Rectal smooth muscle tissue (tissue), 1 donor: ENCODE measurements at regions not wholly inside any gene's neighbourhood (a gene's known extent, or its start where the extent isn't known, plus 50 kb on each side); places are given as distances from the start of the nearest gene placed in this dataset.

Experiments
- H3K27ac ChIP-seq: one replicate; pipeline ENCODE4 v1.7.0; 2013; ENCODE audit warnings: low read depth, low read length, inconsistent platforms
- H3K27me3 ChIP-seq: one replicate; pipeline ENCODE4 v1.7.0; 2013; ENCODE audit warnings: low read length; ENCODE audit not compliant: control insufficient read depth, insufficient read depth
- H3K36me3 ChIP-seq: one replicate; pipeline ENCODE4 v1.7.0; 2013; ENCODE audit warnings: low read length; ENCODE audit not compliant: control insufficient read depth, insufficient read depth
- H3K4me1 ChIP-seq: one replicate; pipeline ENCODE4 v1.7.0; 2013; ENCODE audit warnings: low read length; ENCODE audit not compliant: control insufficient read depth, insufficient read depth
- H3K4me3 ChIP-seq: one replicate; pipeline ENCODE4 v1.7.0; 2013; ENCODE audit warnings: low read length
- H3K9ac ChIP-seq: one replicate; pipeline ENCODE4 v1.7.0; 2013; ENCODE audit warnings: low read length

DNA sequence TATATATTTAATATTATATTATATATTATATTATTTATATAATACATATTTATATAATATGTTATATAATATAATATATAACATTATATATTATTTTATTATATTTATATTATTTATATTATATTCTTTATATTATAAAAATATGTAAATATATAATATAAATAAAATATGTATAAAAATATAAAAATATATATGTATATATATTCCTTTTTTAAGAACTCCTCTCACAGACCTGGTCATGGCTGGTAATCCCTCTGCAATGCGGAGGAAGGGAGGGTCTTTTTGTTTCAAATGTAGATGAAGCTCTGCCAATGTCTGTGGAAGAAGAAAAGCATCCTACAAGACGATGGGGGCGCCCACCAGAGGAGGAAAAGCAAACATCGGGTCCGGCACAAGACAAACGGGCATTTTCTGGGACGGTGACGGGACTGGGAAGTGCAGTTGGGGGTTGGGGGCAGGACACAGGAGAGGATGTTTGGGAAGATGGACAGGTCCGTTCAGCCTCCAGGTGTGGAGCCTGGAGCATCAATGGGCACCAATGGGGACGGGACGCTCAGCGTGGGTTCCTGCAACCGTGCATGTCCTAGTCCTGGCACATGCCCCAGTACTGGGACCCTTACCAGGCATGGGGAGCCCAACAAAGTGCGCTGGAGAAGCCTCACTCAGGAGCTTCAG is 194.0 kb downstream of the IRX1 start:
- no peaks in the 10 kb centered on the region for H3K27me3 ChIP-seq
- H3K9ac ChIP-seq, result no peak overlapping the region
- H3K4me3 ChIP-seq, result no peak overlapping the region
- H3K36me3 ChIP-seq, result no peaks in the 10 kb centered on the region
- no peaks in the 10 kb centered on the region for H3K4me1 ChIP-seq
- no peak overlapping the region for H3K27ac ChIP-seq

DNA sequence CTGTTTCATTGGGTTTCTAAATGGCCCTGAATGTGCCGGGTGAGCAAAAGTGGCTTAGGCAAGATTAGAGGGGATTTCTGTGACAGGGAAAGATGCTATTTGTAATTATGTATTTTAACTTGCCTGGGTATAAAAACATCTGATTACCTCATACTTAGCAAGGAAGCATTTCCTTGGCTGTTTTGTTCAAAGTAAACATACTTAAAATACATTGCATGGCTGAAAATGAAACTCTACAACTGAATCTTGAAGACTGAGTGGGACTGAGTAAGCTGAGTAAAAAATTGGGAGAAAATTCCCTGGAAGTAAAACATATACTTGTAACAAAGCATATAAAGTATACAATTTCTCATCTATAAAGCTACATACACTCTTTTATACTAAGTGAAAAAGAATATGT is 197.5 kb downstream of the IRX1 start:
- H3K4me3 ChIP-seq, result no peak overlapping the region
- H3K27me3 ChIP-seq, result no peaks in the 10 kb centered on the region
- no peak overlapping the region for H3K27ac ChIP-seq
- H3K9ac ChIP-seq, result no peak overlapping the region
- H3K36me3 ChIP-seq, result no peaks in the 10 kb centered on the region
- no peaks in the 10 kb centered on the region for H3K4me1 ChIP-seq

DNA sequence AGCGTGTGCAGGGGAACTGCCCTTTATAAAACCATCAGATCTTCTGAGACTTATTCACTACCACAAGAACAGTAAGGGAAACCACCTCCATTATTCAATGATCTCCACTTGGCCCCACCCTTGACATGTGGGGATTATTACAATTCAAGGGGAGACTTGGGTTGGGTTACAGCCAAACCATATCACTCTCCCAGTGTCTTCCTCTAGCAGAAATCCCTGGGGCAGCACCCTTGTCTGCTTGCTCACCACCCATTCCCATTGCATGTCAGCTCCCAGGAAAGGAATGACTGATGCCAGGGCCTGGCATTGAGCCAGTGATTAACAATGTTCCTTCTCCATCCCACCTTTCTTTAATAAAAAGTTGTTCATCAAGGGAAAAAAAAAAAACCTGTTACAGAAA is 199.0 kb downstream of the IRX1 start:
- H3K4me3 ChIP-seq, result no peak overlapping the region

DNA sequence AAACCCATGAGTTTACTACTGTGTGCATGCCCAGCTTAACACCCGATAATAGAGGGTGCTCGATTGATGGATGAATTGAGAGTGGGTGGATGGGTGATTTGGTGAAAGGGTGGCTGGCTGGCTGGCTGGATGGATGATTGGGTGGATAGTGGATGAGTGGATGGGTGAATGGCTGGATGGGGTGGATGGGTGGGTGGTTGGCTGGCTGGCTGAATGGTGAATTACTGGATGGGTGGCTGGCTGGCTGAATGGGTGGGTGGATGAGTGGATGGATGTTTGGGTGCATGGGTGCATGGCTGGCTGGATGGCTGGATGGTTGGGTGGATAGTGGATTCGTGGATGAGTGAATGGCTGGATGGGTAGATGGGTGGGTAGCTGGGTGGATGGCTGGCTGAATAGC is 201.1 kb downstream of the IRX1 start:
- Histone ChIP-seq H3K4me3 (no peak overlapping the region), H3K27me3 (no peaks in the 10 kb centered on the region), H3K27ac (no peak overlapping the region)

More for the DNA sequence above, 199.0 kb downstream of the IRX1 start:
- no peak overlapping the region for H3K9ac ChIP-seq
- no peak overlapping the region for H3K27ac ChIP-seq
- H3K36me3 ChIP-seq, result no peaks in the 10 kb centered on the region
- no peaks in the 10 kb centered on the region for H3K4me1 ChIP-seq
- no peaks in the 10 kb centered on the region for H3K27me3 ChIP-seq

DNA sequence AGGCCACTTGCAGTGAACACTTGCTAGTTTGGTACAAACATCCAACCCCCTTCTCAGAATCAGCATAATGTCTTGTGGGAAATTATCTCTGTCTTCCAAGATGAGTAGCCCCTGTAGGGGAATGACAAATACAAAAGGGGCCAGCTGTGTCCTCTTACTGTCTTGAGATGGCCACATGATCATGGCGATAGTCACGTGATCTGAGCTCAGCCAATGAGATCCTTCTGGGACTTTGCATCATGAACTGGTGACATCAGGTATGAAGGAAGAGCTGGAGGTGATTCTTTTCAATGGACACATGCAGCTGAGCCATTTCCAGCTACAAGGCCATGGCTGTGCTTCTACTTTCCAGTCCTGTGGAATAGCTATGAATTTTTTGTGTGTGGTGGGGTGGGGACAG is 206.3 kb downstream of the IRX1 start:
- no peaks in the 10 kb centered on the region for H3K36me3 ChIP-seq
- no peaks in the 10 kb centered on the region for H3K27me3 ChIP-seq
- no peaks in the 10 kb centered on the region for H3K4me1 ChIP-seq
- H3K9ac ChIP-seq, result no peak overlapping the region
- H3K27ac ChIP-seq, result no peak overlapping the region
- no peak overlapping the region for H3K4me3 ChIP-seq

More for the DNA sequence above, 201.1 kb downstream of the IRX1 start:
- H3K4me1 ChIP-seq, result no peaks in the 10 kb centered on the region
- H3K9ac ChIP-seq, result no peak overlapping the region
- H3K36me3 ChIP-seq, result no peaks in the 10 kb centered on the region

DNA sequence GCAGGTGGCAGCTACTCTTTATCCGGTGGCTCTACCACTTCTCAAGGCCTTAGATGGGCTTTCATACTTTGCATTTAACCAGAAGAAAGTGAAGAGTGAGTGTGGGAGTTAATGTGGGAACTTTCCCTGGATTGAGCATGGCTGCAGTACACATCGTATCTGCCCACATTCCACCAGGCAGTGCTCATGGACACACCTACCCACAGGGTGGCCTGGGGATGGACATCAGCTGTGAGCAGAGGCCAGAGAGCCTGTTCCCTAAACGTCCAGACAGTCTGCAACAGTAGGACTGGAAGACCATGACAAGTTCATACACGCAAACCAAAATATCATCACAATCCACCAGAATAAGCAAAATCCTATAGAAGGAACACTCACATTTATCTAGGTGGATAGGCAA is 213.8 kb downstream of the IRX1 start:
- Histone ChIP-seq H3K27ac (no peak overlapping the region), H3K36me3 (no peaks in the 10 kb centered on the region), H3K27me3 (no peaks in the 10 kb centered on the region), H3K4me1 (no peaks in the 10 kb centered on the region), H3K4me3 (no peak overlapping the region), H3K9ac (no peak overlapping the region)

DNA sequence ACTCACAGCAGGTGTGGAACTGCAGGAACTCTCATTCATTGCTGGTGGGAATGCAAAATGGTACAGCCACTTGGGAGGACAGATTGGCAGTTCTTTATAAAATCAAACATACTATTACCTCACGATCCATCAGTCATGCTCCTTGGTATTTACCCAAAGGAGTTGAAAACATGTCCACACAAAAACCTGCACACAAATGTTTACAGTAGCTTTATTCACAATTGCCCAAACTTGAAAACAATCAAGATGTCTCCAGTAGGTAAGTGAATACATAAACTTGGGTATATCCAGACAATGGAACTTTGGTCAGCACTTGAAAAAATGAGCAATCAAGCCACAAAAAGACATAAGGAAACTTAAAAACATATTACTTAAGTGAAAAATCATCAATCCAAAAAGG is 215.5 kb downstream of the IRX1 start:
- Histone ChIP-seq H3K27ac (no peak overlapping the region), H3K4me3 (no peak overlapping the region), H3K36me3 (no peaks in the 10 kb centered on the region), H3K4me1 (no peaks in the 10 kb centered on the region), H3K9ac (no peak overlapping the region), H3K27me3 (no peaks in the 10 kb centered on the region)

DNA sequence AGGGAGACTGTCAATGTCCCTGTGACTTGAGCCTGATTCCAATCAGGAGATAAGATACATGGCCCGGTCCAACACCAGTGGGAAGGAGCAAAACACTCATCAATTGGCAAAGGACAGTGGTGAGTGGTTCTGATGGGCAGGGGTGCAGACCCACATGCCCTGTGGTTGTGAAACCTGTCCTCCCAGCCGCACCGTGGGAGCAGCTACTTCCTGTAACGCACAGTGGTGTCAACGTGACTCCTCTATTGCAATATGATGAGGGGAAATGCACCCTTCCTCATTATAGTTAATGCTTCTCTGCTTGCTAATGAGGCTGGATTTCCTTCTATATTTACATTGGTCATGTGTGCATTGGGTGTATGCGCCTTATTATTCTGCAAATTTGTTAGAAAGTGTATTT is 223.0 kb downstream of the IRX1 start:
- Histone ChIP-seq H3K4me3 (no peak overlapping the region), H3K27me3 (no peaks in the 10 kb centered on the region), H3K4me1 (no peaks in the 10 kb centered on the region), H3K9ac (no peak overlapping the region), H3K36me3 (no peaks in the 10 kb centered on the region), H3K27ac (no peak overlapping the region)

DNA sequence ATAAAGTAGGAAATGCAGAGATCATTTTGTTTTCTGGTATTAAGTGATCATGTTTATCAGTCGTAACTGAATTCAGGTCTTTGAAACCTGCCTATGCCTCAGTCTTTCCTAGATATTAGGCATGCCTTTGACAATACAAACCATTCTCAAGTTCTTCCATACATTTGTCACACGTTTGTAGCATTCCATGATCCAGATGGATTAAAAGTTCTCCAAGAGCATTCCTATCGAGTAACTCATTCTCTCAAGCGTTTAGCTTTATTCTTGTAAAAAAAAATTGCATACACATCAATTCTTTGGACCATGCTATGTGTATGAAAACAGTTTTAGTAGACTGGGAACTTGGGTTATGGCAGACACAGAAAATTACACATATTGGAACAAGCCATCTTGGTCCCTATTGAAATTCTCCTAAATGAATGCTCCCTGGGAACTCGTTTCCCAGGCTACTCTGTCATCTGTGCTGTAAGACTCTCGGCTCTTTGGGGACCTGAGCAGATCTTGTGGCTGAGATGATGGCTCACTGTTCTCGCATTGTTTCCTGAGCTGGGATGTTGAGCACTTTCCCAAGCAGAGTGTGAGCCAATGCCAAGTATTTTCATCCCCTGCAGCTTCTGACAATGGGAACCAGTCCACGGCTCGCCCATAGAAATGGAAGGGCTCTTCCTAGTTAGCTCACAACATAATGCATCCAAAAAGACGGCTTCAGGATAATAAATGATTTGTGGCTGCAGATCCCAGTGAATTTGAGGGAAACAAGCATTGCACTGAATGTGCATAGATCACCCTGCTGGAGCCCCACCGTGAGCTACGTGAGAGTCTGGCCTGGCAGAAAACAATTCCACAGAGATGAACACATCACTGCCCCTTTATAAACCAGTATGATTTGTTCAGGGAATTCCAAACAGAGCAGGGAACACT is 230.2 kb downstream of the IRX1 start:
- H3K4me1 ChIP-seq, result no peaks in the 10 kb centered on the region
- H3K4me3 ChIP-seq, result no peak overlapping the region
- no peak overlapping the region for H3K27ac ChIP-seq
- no peak overlapping the region for H3K9ac ChIP-seq
- H3K27me3 ChIP-seq, result no peaks in the 10 kb centered on the region
- H3K36me3 ChIP-seq, result no peaks in the 10 kb centered on the region

DNA sequence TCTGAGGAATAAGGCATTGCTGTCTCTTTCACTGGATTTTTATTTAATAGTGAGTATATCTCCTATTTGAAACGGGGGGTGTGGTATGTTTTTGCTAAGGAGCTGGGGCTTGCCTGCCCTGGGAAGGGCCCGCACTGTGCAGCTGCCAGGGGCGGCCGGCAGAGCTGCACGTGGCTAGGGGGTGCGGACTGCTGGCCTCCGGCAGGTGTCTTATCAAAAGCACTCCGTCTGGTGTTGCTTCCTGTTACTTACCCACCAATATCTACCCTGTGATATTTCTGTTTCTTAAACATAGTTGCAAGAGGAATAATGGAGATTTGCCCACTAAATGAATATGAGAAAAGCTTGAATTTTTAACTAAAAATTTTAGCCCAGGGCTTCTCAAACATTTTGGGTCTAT is 232.0 kb downstream of the IRX1 start:
- Histone ChIP-seq H3K9ac (no peak overlapping the region), H3K4me3 (no peak overlapping the region), H3K4me1 (no peaks in the 10 kb centered on the region), H3K27ac (no peak overlapping the region), H3K27me3 (no peaks in the 10 kb centered on the region), H3K36me3 (no peaks in the 10 kb centered on the region)

DNA sequence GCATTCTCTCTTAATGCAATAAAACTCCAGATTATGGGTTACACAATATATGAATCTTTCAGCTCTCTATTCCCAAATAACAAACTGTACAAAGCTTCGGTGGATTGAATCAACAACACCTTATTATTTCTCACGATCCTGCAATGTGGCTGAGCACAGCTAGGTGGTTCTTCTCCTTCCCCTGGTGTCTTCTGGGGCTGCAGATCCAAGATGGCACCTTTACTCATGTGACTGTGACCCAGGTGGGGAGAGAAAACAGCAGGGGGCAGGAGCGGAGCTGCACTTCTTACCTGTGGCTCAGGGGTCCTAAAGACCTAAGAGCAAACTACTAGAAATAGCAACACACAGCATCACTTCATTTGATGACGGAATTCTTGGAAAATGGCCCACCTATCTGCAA is 233.1 kb downstream of the IRX1 start:
- Histone ChIP-seq H3K4me3 (no peak overlapping the region), H3K36me3 (no peaks in the 10 kb centered on the region), H3K4me1 (no peaks in the 10 kb centered on the region), H3K9ac (no peak overlapping the region), H3K27ac (no peak overlapping the region), H3K27me3 (no peaks in the 10 kb centered on the region)

DNA sequence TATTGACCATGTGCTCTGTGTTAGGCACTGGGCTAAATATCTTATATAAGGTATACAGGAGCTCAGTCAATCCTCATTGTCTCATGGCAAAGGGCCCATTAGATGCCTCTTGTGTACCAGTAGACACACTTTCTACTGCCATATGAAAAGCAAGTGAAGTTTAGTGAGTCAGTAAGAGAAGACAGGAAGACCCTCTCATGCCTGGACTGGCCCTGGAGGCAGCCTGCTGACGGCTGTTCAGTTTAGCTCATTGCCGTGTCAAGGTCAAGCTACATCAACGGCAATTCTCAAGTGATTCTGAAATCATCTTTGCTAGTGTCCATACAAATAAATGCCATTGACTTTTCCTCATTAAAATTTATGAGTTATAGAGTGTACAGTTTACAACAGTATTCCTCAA is 237.9 kb downstream of the IRX1 start:
- no peak overlapping the region for H3K4me3 ChIP-seq
- H3K27me3 ChIP-seq, result no peaks in the 10 kb centered on the region
- H3K9ac ChIP-seq, result no peak overlapping the region
- no peaks in the 10 kb centered on the region for H3K4me1 ChIP-seq
- H3K36me3 ChIP-seq, result no peaks in the 10 kb centered on the region
- H3K27ac ChIP-seq, result no peak overlapping the region

DNA sequence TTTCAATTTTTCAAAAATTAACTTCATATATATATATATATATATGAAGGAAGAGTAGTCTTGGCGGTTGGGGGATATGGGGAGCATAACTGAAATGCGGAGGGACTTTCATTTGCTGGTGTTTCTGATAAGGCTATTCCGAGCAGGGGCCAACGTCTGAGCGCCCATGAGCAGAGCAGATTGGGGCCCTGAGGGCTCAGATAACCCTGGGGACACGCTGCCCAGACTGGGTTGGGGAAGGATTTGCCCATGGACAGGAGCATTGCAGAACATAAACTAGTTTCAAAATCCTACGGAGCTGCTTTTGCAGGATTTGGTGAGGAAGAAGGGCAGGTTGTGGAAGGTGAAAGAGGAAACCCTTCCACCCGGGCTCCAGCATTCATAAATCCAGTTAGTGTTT is 240.2 kb downstream of the IRX1 start:
- H3K36me3 ChIP-seq, result no peaks in the 10 kb centered on the region
- no peak overlapping the region for H3K27ac ChIP-seq
- H3K27me3 ChIP-seq, result no peaks in the 10 kb centered on the region
- H3K4me1 ChIP-seq, result no peaks in the 10 kb centered on the region
- no peak overlapping the region for H3K9ac ChIP-seq
- H3K4me3 ChIP-seq, result no peak overlapping the region
